ENCODE measurements at regions not wholly inside any gene's neighbourhood (a gene's known extent, or its start where the extent isn't known, plus 50 kb on each side); places are given as distances from the start of the nearest gene placed in this dataset.

- TF ChIP-seq POLR2A (IDR thresholded peaks at IDR 0.05; ENCODE audit: low read depth) (no peak), CTCF (IDR thresholded peaks at IDR 0.05) (no peak)
These were observed 1590.1 kb upstream of the PRR20A start for GRCh38 chr13:55550624-55551023.

Measured in esophagus muscularis mucosa (tissue), 3 donors.